ENCODE measurements at regions not wholly inside any gene's neighbourhood (a gene's known extent, or its start where the extent isn't known, plus 50 kb on each side); places are given as distances from the start of the nearest gene placed in this dataset.

DNA sequence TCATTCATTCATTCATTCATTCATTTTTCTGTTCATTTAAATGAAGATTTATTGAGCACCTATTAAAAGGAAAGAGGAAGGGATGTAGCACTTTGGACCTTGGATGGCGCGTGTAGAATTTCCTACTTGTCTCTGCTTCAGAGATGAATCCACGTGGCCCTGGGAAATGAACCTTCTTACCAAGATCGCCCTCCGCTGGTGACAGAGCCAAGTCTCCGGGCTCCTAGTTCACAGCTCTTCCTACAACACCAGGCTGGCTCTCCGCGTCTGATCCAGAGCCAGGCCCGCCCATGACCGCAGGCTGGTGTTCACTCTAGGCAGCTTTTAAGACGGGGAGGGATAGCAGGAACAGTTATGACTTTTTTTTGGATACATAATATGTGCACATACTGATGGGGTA is 70.9 kb upstream of the PIWIL1 start:
- TF ChIP-seq, protein P1, sequence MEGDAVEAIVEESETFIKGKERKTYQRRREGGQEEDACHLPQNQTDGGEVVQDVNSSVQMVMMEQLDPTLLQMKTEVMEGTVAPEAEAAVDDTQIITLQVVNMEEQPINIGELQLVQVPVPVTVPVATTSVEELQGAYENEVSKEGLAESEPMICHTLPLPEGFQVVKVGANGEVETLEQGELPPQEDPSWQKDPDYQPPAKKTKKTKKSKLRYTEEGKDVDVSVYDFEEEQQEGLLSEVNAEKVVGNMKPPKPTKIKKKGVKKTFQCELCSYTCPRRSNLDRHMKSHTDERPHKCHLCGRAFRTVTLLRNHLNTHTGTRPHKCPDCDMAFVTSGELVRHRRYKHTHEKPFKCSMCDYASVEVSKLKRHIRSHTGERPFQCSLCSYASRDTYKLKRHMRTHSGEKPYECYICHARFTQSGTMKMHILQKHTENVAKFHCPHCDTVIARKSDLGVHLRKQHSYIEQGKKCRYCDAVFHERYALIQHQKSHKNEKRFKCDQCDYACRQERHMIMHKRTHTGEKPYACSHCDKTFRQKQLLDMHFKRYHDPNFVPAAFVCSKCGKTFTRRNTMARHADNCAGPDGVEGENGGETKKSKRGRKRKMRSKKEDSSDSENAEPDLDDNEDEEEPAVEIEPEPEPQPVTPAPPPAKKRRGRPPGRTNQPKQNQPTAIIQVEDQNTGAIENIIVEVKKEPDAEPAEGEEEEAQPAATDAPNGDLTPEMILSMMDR (IDR thresholded peaks at IDR 0.05), result no peak
- TF ChIP-seq EP300 (IDR thresholded peaks at IDR 0.05) (no peak), POLR2A (IDR thresholded peaks at IDR 0.05) (no peak)
